ENCODE measurements at regions not wholly inside any gene's neighbourhood (a gene's known extent, or its start where the extent isn't known, plus 50 kb on each side); places are given as distances from the start of the nearest gene placed in this dataset.

DNA sequence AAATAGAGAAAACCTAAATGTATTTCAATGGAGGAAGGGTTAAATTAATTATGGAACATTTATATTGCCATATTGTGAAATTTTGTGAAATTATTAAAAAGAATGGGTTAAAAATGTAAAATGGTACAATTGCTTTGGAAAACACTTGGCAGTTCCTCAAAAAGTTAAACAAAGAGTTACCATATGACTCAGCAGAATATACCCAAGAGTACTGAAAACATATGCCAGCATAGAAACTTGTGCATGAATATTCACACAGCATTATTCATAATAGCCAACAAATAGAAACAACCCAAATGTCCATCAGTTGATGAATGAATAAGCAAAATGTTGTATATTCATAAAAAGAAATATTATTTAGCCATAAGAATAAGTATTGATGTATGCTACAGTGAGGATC lies 181.0 kb upstream of the MAST4 start:
- POLR2A ChIA-PET = no interaction called here
- H3K9me3 ChIP-seq (ENCODE audit: low read length) = no peaks in the 10 kb centered on the region
- no peaks in the 10 kb centered on the region for H3K4me1 ChIP-seq (ENCODE audit: insufficient read depth, low read length)
- no peaks in the 10 kb centered on the region for H4K20me1 ChIP-seq (ENCODE audit: insufficient read depth, low read length)
- no peak overlapping the region for H2AFZ ChIP-seq (ENCODE audit: low read length)
- no peaks in the 10 kb centered on the region for H3K36me3 ChIP-seq (replicated peaks in 1 of 2; ENCODE audit: control insufficient read depth in 1 of 2, insufficient read depth in 2 of 2, low read length in 2 of 2)
- TF ChIP-seq NFE2L2 (IDR thresholded peaks at IDR 0.05; ENCODE audit: low read length) = peak; percentile 72
- TF ChIP-seq MAFK (conservative IDR thresholded peaks at IDR 0.05 in 1 of 2, IDR thresholded peaks at IDR 0.05 in 1 of 2; ENCODE audit: low read length in 2 of 2) = peak; percentile 9 to 43; a peak in 2 of 4 replicates
- TF ChIP-seq, protein P1, sequence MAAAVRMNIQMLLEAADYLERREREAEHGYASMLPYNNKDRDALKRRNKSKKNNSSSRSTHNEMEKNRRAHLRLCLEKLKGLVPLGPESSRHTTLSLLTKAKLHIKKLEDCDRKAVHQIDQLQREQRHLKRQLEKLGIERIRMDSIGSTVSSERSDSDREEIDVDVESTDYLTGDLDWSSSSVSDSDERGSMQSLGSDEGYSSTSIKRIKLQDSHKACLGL (CRISPR knock-in tag; IDR thresholded peaks at IDR 0.05) = no peak
- intact Hi-C loops (cut with micrococcal nuclease; ENCODE audit: unreplicated experiment) (no loop called here), in situ Hi-C loops (cut with HindIII; ENCODE audit: extremely low pct_ligation_motif_present, low pct_unique_long_range_greater_than_20kb) (no loop called here)
- H3K27me3 ChIP-seq (ENCODE audit: control insufficient read depth in 1 of 2, insufficient read depth in 2 of 2, low read length in 2 of 2) = no peaks in the 10 kb centered on the region
- H3K9ac ChIP-seq (ENCODE audit: insufficient read depth, low read depth, low read length) = no peak overlapping the region
- H3K79me2 ChIP-seq (ENCODE audit: insufficient read depth, low read length) = no peaks in the 10 kb centered on the region
- no peak overlapping the region for H3K4me2 ChIP-seq (ENCODE audit: low read depth, low read length)
- ATAC-seq = no peak
- H3K4me3 ChIP-seq (replicated peaks in 1 of 3; ENCODE audit: insufficient read depth in 1 of 3, low read depth in 2 of 3, low read length in 3 of 3) = no peak overlapping the region
- no peak overlapping the region for H3K27ac ChIP-seq (ENCODE audit: extremely low read length, insufficient read depth, low read length)
- no TSS peak for BruUV-seq (replicated peaks)
- CTCF ChIA-PET (ENCODE audit: low intra/inter-chr PET ratio, low total read pairs) = no interaction called here
- no peak for DNase-seq (ENCODE audit: low spot score)
- no peak for FAIRE-seq

GRCh38 chr5:66416698-66417097 lies 179.5 kb upstream of the MAST4 start:
- no peaks in the 10 kb centered on the region for H3K9me3 ChIP-seq (ENCODE audit: low read length)
- no peak overlapping the region for H2AFZ ChIP-seq (ENCODE audit: low read length)
- BruUV-seq (replicated peaks) = no TSS peak
- H3K79me2 ChIP-seq (ENCODE audit: insufficient read depth, low read length) = no peaks in the 10 kb centered on the region
- TF ChIP-seq ZZZ3 (CRISPR knock-in tag; IDR thresholded peaks at IDR 0.05; ENCODE audit: borderline replicate concordance) = no peak
- H3K4me3 ChIP-seq (replicated peaks in 1 of 3; ENCODE audit: insufficient read depth in 1 of 3, low read depth in 2 of 3, low read length in 3 of 3) = no peak overlapping the region
- CTCF ChIA-PET (ENCODE audit: low intra/inter-chr PET ratio, low total read pairs) = no interaction called here
- no peaks in the 10 kb centered on the region for H3K4me1 ChIP-seq (ENCODE audit: insufficient read depth, low read length)
- in situ Hi-C loops (cut with HindIII; ENCODE audit: extremely low pct_ligation_motif_present, low pct_unique_long_range_greater_than_20kb) (no loop called here), intact Hi-C loops (cut with micrococcal nuclease; ENCODE audit: unreplicated experiment) (no loop called here)
- no peak overlapping the region for H3K9ac ChIP-seq (ENCODE audit: insufficient read depth, low read depth, low read length)
- H3K36me3 ChIP-seq (replicated peaks in 1 of 2; ENCODE audit: control insufficient read depth in 1 of 2, insufficient read depth in 2 of 2, low read length in 2 of 2) = no peaks in the 10 kb centered on the region
- ATAC-seq (no peak), FAIRE-seq (no peak), DNase-seq (ENCODE audit: low spot score) (no peak)
- no peaks in the 10 kb centered on the region for H3K27me3 ChIP-seq (ENCODE audit: control insufficient read depth in 1 of 2, insufficient read depth in 2 of 2, low read length in 2 of 2)
- H3K4me2 ChIP-seq (ENCODE audit: low read depth, low read length) = no peak overlapping the region
- H3K27ac ChIP-seq (ENCODE audit: extremely low read length, insufficient read depth, low read length) = no peak overlapping the region
- H4K20me1 ChIP-seq (ENCODE audit: insufficient read depth, low read length) = no peaks in the 10 kb centered on the region
- POLR2A ChIA-PET = no interaction called here
